IPS-18a (cell line): ENCODE measurements at regions not wholly inside any gene's neighbourhood (a gene's known extent, or its start where the extent isn't known, plus 50 kb on each side); places are given as distances from the start of the nearest gene placed in this dataset.
"Not testable (repeated sequence)": the region's sequence is repeated elsewhere in the genome, so short reads cannot be mapped to it uniquely, and the experiment has no call there.

Experiments
- H3K27ac ChIP-seq: one replicate; pipeline ENCODE4 v1.5.1; 2013; ENCODE audit warnings: low read length
- H3K27me3 ChIP-seq: one replicate; pipeline ENCODE4 v1.6.1; 2013; ENCODE audit warnings: mild to moderate bottlenecking, low read length; ENCODE audit not compliant: control insufficient read depth, insufficient read depth
- H3K36me3 ChIP-seq: one replicate; pipeline ENCODE4 v1.6.1; 2013; ENCODE audit warnings: low read depth, low read length; ENCODE audit not compliant: control insufficient read depth
- H3K4me1 ChIP-seq: one replicate; pipeline ENCODE4 v1.6.1; 2013; ENCODE audit warnings: low read depth, low read length; ENCODE audit not compliant: control insufficient read depth
- H3K4me3 ChIP-seq: one replicate; pipeline ENCODE4 v1.5.1; 2013; ENCODE audit warnings: low read length
- H3K9ac ChIP-seq: one replicate; pipeline ENCODE4 v1.6.1; 2013; ENCODE audit warnings: mild to moderate bottlenecking, low read length, moderate library complexity
- H3K9me3 ChIP-seq: one replicate; pipeline ENCODE4 v1.6.1; 2013; ENCODE audit warnings: low read depth, low read length; ENCODE audit not compliant: control insufficient read depth

DNA sequence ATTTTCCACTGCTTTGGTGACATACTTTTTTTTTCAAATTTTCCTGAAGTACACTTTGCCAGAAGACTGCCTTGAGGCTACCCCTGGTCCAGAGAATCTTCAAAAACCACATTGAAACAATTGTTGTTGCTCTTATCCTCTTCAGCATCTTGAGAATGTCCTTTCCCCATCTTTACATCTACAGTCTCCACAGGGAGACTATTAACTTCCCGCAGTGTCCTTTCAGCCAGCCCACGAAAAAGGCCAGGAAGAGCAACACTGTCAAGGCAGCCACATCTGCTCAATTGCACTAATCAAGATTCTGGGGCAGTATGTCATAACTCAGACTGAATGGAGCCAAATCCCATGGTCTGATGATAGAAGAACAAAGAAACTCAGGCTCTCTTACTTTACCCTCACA, 148.3 kb downstream of the ENC1 start:
- no peaks in the 10 kb centered on the region for H3K27me3 ChIP-seq
- H3K9ac ChIP-seq = no peak overlapping the region
- no peak overlapping the region for H3K27ac ChIP-seq
- H3K9me3 ChIP-seq = no peaks in the 10 kb centered on the region
- H3K4me1 ChIP-seq = no peaks in the 10 kb centered on the region
- H3K4me3 ChIP-seq = no peak overlapping the region
- H3K36me3 ChIP-seq = no peaks in the 10 kb centered on the region

DNA sequence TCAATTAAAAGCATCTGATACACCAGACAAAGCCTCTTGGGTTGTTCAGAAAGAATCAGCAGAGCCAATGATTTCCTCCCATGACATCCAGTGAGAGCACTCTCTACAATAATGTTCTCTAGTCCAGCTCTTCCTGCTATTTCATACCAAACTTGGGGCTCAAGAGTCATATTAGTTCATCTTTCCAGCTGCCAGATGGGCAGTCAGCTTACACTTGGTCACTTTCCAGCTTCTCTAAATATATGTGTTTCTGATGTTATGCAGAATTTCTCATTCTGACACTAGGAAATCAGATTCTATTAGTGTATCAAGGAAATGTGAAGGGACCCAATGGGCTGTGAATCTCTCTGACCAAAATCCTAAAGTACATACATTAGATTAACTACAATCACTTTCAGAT, 148.9 kb downstream of the ENC1 start:
- Histone ChIP-seq H3K9me3 (no peaks in the 10 kb centered on the region), H3K27me3 (no peaks in the 10 kb centered on the region), H3K4me1 (no peaks in the 10 kb centered on the region), H3K9ac (no peak overlapping the region), H3K27ac (no peak overlapping the region), H3K4me3 (no peak overlapping the region), H3K36me3 (no peaks in the 10 kb centered on the region)

- Histone ChIP-seq H3K36me3 (no peaks in the 10 kb centered on the region), H3K27me3 (no peaks in the 10 kb centered on the region), H3K9me3 (no peaks in the 10 kb centered on the region), H3K27ac (no peak overlapping the region), H3K4me3 (no peak overlapping the region), H3K4me1 (no peaks in the 10 kb centered on the region), H3K9ac (no peak overlapping the region)
Measured at GRCh38 chr5:74490814-74491213, 149.7 kb downstream of the ENC1 start.

- H3K9ac ChIP-seq = no peak overlapping the region
- H3K9me3 ChIP-seq = no peaks in the 10 kb centered on the region
- H3K36me3 ChIP-seq = no peaks in the 10 kb centered on the region
- H3K4me1 ChIP-seq = peaks cover 20% of the 10 kb centered on the region
- H3K27ac ChIP-seq = no peak overlapping the region
- no peaks in the 10 kb centered on the region for H3K27me3 ChIP-seq
- H3K4me3 ChIP-seq = no peak overlapping the region
Measured at GRCh38 chr5:74482990-74483389, 157.5 kb downstream of the ENC1 start.

- H3K36me3 ChIP-seq = no peaks in the 10 kb centered on the region
- peaks cover 20% of the 10 kb centered on the region for H3K4me1 ChIP-seq
- H3K9ac ChIP-seq = no peak overlapping the region
- H3K27ac ChIP-seq = no peak overlapping the region
- no peaks in the 10 kb centered on the region for H3K9me3 ChIP-seq
- H3K4me3 ChIP-seq = no peak overlapping the region
- no peaks in the 10 kb centered on the region for H3K27me3 ChIP-seq
Measured at GRCh38 chr5:74482523-74482922, 158.0 kb downstream of the ENC1 start.

DNA sequence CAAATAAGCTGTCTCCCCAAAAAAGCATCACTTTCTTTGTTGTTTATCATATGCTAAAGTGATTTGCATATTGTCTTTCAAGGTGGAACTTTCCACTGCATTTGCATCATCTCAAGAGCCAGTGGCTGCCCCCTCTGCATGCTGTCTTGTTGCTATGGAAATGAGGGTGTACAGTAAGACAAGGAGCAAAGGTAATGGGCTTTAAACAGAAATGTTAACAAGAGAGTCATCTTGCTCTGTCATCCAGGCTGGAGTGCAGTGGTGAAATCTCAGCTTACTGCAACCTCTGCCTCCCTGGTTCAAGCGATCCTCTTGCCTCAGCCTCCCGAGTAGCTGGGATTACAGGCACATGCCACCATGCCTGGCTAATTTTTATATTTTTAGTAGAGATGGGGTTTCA, 159.2 kb downstream of the ENC1 start:
- H3K27me3 ChIP-seq, H3K9me3 ChIP-seq, H3K36me3 ChIP-seq, H3K4me3 ChIP-seq, H3K27ac ChIP-seq, H3K9ac ChIP-seq: not testable (repeated sequence)
- H3K4me1 ChIP-seq = peaks cover 24% of the 10 kb centered on the region

- H3K9ac ChIP-seq = no peak overlapping the region
- H3K4me3 ChIP-seq = no peak overlapping the region
- no peaks in the 10 kb centered on the region for H3K27me3 ChIP-seq
- H3K36me3 ChIP-seq = no peaks in the 10 kb centered on the region
- peaks cover 33% of the 10 kb centered on the region for H3K4me1 ChIP-seq
- no peak overlapping the region for H3K27ac ChIP-seq
- H3K9me3 ChIP-seq = no peaks in the 10 kb centered on the region
Measured at GRCh38 chr5:74480201-74480600, 160.3 kb downstream of the ENC1 start.

- Histone ChIP-seq H3K27ac (no peak overlapping the region), H3K4me1 (peaks cover 26% of the 10 kb centered on the region), H3K9ac (no peak overlapping the region), H3K27me3 (no peaks in the 10 kb centered on the region), H3K4me3 (no peak overlapping the region), H3K9me3 (no peaks in the 10 kb centered on the region), H3K36me3 (no peaks in the 10 kb centered on the region)
Measured at GRCh38 chr5:74478328-74478727, 162.2 kb downstream of the ENC1 start.

GRCh38 chr5:74477761-74478160, 162.8 kb downstream of the ENC1 start:
- Histone ChIP-seq H3K4me3 (no peak overlapping the region), H3K36me3 (no peaks in the 10 kb centered on the region), H3K27ac (no peak overlapping the region), H3K27me3 (no peaks in the 10 kb centered on the region), H3K4me1 (peaks cover 23% of the 10 kb centered on the region), H3K9me3 (no peaks in the 10 kb centered on the region), H3K9ac (no peak overlapping the region)

DNA sequence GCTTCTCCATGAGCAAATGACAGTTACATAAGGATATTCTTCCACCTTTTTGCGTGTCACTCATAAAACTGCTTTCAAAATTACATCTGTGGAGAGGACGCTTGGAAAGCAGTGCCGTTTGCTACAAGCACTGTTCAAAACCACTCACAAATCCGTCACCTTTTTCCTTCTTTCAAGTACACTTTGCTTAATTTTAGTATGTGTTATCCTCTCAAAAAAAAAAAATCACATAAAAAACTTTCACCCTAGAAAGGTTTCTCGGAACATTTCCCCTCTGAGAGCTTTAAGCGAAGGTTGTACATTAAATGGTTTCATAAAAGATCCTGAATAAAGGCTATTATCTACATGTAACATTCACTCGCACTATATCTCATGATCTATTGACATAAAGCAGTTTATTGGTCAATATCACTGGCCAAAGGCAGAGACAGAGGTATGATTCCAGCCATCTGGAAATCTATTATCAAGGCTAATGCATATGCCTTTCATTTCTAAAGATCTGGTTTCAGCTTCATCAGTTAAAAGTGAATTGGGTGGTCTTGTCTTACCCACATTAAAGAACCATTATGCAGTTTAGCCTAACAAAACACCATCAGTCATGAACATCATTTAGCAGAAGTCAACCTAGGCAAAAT, 163.6 kb downstream of the ENC1 start:
- no peak overlapping the region for H3K4me3 ChIP-seq
- peaks cover 18% of the 10 kb centered on the region for H3K4me1 ChIP-seq
- H3K27ac ChIP-seq = no peak overlapping the region
- H3K9me3 ChIP-seq = no peaks in the 10 kb centered on the region
- H3K27me3 ChIP-seq = no peaks in the 10 kb centered on the region
- no peak overlapping the region for H3K9ac ChIP-seq
- no peaks in the 10 kb centered on the region for H3K36me3 ChIP-seq

GRCh38 chr5:74476046-74476818, 164.3 kb downstream of the ENC1 start:
- Histone ChIP-seq H3K4me1 (peaks cover 16% of the 10 kb centered on the region), H3K9me3 (no peaks in the 10 kb centered on the region), H3K27ac (no peak overlapping the region), H3K9ac (no peak overlapping the region), H3K4me3 (no peak overlapping the region), H3K27me3 (no peaks in the 10 kb centered on the region), H3K36me3 (no peaks in the 10 kb centered on the region)

- Histone ChIP-seq H3K27ac (no peak overlapping the region), H3K4me1 (peaks cover 13% of the 10 kb centered on the region), H3K9ac (no peak overlapping the region), H3K27me3 (no peaks in the 10 kb centered on the region), H3K4me3 (no peak overlapping the region), H3K36me3 (no peaks in the 10 kb centered on the region), H3K9me3 (no peaks in the 10 kb centered on the region)
Measured at GRCh38 chr5:74471875-74472274, 168.7 kb downstream of the ENC1 start.
